ENCODE measurements at regions not wholly inside any gene's neighbourhood (a gene's known extent, or its start where the extent isn't known, plus 50 kb on each side); places are given as distances from the start of the nearest gene placed in this dataset.

GRCh38 chr10:6759961-6760360, 179.9 kb upstream of the PRKCQ start:
- no peak overlapping the region for H3K9ac ChIP-seq (ENCODE audit: insufficient read depth, low read depth, low read length)
- ChIA-PET POLR2A (no interaction called here), CTCF (ENCODE audit: low intra/inter-chr PET ratio, low total read pairs) (no interaction called here)
- no peaks in the 10 kb centered on the region for H3K9me3 ChIP-seq (ENCODE audit: low read length)
- DNase-seq (ENCODE audit: low spot score): no peak
- H3K4me2 ChIP-seq (ENCODE audit: low read depth, low read length): no peak overlapping the region
- intact Hi-C loops (cut with micrococcal nuclease; ENCODE audit: unreplicated experiment): no loop called here
- WGBS (ENCODE audit: low lambda C conversion rate): 0% methylated on average over 1 of the region's 1 CpG
- no peak overlapping the region for H3K27ac ChIP-seq (ENCODE audit: extremely low read length, insufficient read depth, low read length)
- H2AFZ ChIP-seq (ENCODE audit: low read length): no peak overlapping the region
- BruUV-seq (replicated peaks): no TSS peak
- no peak overlapping the region for H3K4me3 ChIP-seq (replicated peaks in 1 of 3; ENCODE audit: insufficient read depth in 1 of 3, low read depth in 2 of 3, low read length in 3 of 3)
- no peaks in the 10 kb centered on the region for H3K4me1 ChIP-seq (ENCODE audit: insufficient read depth, low read length)
- no peaks in the 10 kb centered on the region for H3K36me3 ChIP-seq (replicated peaks in 1 of 2; ENCODE audit: control insufficient read depth in 1 of 2, insufficient read depth in 2 of 2, low read length in 2 of 2)
- no peak for ATAC-seq
- FAIRE-seq: no peak
- H3K79me2 ChIP-seq (ENCODE audit: insufficient read depth, low read length): no peaks in the 10 kb centered on the region
- in situ Hi-C loops (cut with HindIII; ENCODE audit: extremely low pct_ligation_motif_present, low pct_unique_long_range_greater_than_20kb): no loop called here
- H4K20me1 ChIP-seq (ENCODE audit: insufficient read depth, low read length): no peaks in the 10 kb centered on the region
- peaks cover 0 to 1% of the 10 kb centered on the region in 2 experiments; a peak in 2 of 5 replicates for H3K27me3 ChIP-seq (ENCODE audit: control insufficient read depth in 1 of 2, insufficient read depth in 2 of 2, low read length in 2 of 2)
- no peak for TF ChIP-seq SALL2 (CRISPR knock-in tag; IDR thresholded peaks at IDR 0.05)
- no peak for TF ChIP-seq ZBTB4 (CRISPR knock-in tag; IDR thresholded peaks at IDR 0.05; ENCODE audit: borderline replicate concordance)
- no peak for TF ChIP-seq ZHX1 (CRISPR knock-in tag; IDR thresholded peaks at IDR 0.05; ENCODE audit: low read depth)
- no peak for TF ChIP-seq ZHX2 (IDR thresholded peaks at IDR 0.05; ENCODE audit: low read depth)
- no peak for TF ChIP-seq ZHX2 (CRISPR knock-in tag; IDR thresholded peaks at IDR 0.05; ENCODE audit: borderline replicate concordance)
- no peak for TF ChIP-seq ZNF609 (CRISPR knock-in tag; IDR thresholded peaks at IDR 0.05; ENCODE audit: borderline replicate concordance)
- TF ChIP-seq ISX (CRISPR knock-in tag; conservative IDR thresholded peaks at IDR 0.05): no peak
